HCT116 (cell line): ENCODE measurements at regions not wholly inside any gene's neighbourhood (a gene's known extent, or its start where the extent isn't known, plus 50 kb on each side); places are given as distances from the start of the nearest gene placed in this dataset.

ENCODE experiments used
- ATAC-seq: fragments of 200-7000 bp; cut with Tn5 transposase; 2 replicates; pipeline ENCODE4 v1.9.1; 2020; ENCODE audit warnings: mild to moderate bottlenecking, moderate library complexity
- BruUV-seq: library from RNA; stranded (reverse); fragments of 400-500 nt; replicated peaks from 2 replicates; lab custom pipeline; 2021; lab: Mats Ljungman, UMichigan
- CTCF ChIA-PET: fragments of 300-600 bp; sonication (Branson Sonifier 250); formaldehyde crosslinking; loops from one replicate; lab custom pipeline; 2021; ENCODE audit warnings: antibody characterized with exemption; lab: Charles Lee
- POLR2A ChIA-PET: fragments of 300-600, 350-600 bp; sonication (Branson Sonifier 250); formaldehyde crosslinking; loops from one replicate; lab custom pipeline; 2021; ENCODE audit warnings: antibody characterized with exemption; lab: Charles Lee
- RAD21 ChIA-PET, 2 experiments: fragments of 300-600 bp; sonication (Branson Sonifier 250); formaldehyde crosslinking; loops; one replicate each; lab custom pipeline; 2023; ENCODE audit warnings: low total read pairs in 2 of 2; ENCODE audit not compliant: uncharacterized antibody in 2 of 2, unreplicated experiment in 2 of 2, low non-redundant PET in 1 of 2; lab: Charles Lee
- DNase-seq: peaks from one replicate; pipeline ENCODE4 v3.0.0-alpha.2; 2010; ENCODE audit warnings: low read depth, low spot score
- H2AFZ ChIP-seq: fragments of 200-600 bp; shearing (Covaris generic), sonication (generic); 2 replicates; pipeline ENCODE4 v1.6.1; 2017; ENCODE audit warnings: low read depth, mixed run types, mixed read lengths, antibody characterized with exemption, low read length; ENCODE audit not compliant: poor library complexity, severe bottlenecking
- H3K27ac ChIP-seq: 2 replicates; pipeline ENCODE4 v1.5.1; 2012; ENCODE audit warnings: low read depth, low read length
- H3K27me3 ChIP-seq: fragments of 200-600 bp; sonication (generic); 2 replicates; pipeline ENCODE4 v1.6.1; 2016; ENCODE audit warnings: mixed run types, low read length, mixed read lengths; ENCODE audit not compliant: insufficient read depth
- H3K36me3 ChIP-seq, 2 experiments: fragments of 200-500 bp in 1 of 2; fragments of 200-600 bp in 1 of 2; sonication (Bioruptor generic) in 1 of 2; sonication (generic) in 1 of 2; 2 replicates each; pipeline versions ENCODE4 v1.5.1 to v1.6.1; 2014 to 2016; ENCODE audit warnings: low read length in 2 of 2, inconsistent platforms in 1 of 2, mixed read lengths in 1 of 2, mixed run types in 1 of 2; ENCODE audit not compliant: insufficient read depth in 2 of 2, control insufficient read depth in 1 of 2
- H3K4me1 ChIP-seq, 2 experiments: fragments of 200-600 bp in 1 of 2; sonication (generic) in 1 of 2; 2 replicates each; pipeline versions ENCODE4 v1.5.1 to v1.6.1; 2012 to 2017; ENCODE audit warnings: low read length in 2 of 2, inconsistent platforms in 1 of 2, mild to moderate bottlenecking in 1 of 2, mixed read lengths in 1 of 2, mixed run types in 1 of 2, moderate library complexity in 1 of 2; ENCODE audit not compliant: insufficient read depth in 2 of 2, control insufficient read depth in 1 of 2
- H3K4me2 ChIP-seq: fragments of 200-600 bp; sonication (generic); 2 replicates; pipeline ENCODE4 v1.6.1; 2017; ENCODE audit warnings: mixed run types, low read length, mixed read lengths
- H3K4me3 ChIP-seq, 2 experiments: fragments of 200-600 bp in 1 of 2; sonication (generic) in 1 of 2; replicated peaks in 1 of 2; 2 replicates each; pipeline ENCODE4 v1.5.1; 2011 to 2016; ENCODE audit warnings: low read length in 2 of 2, control low read depth in 1 of 2, low read depth in 1 of 2, mild to moderate bottlenecking in 1 of 2, mixed read lengths in 1 of 2, mixed run types in 1 of 2
- H3K79me2 ChIP-seq: fragments of 200-600 bp; sonication (generic); 2 replicates; pipeline ENCODE4 v1.6.1; 2017; ENCODE audit warnings: mild to moderate bottlenecking, mixed run types, low read length, moderate library complexity, mixed read lengths; ENCODE audit not compliant: insufficient read depth
- H3K9ac ChIP-seq: fragments of 200-600 bp; sonication (generic); 2 replicates; pipeline ENCODE4 v1.6.1; 2016; ENCODE audit warnings: low read length, mixed read lengths
- H3K9me2 ChIP-seq: fragments of 200-600 bp; sonication (generic), shearing (Covaris generic); 2 replicates; pipeline ENCODE4 v1.6.1; 2017; ENCODE audit warnings: mixed run types, mild to moderate bottlenecking, moderate library complexity; ENCODE audit not compliant: insufficient read depth
- H3K9me3 ChIP-seq, 2 experiments: fragments of 200-500 bp in 1 of 2; fragments of 200-600 bp in 1 of 2; sonication (Bioruptor generic) in 1 of 2; sonication (generic) in 1 of 2; 2 replicates each; pipeline ENCODE4 v1.6.1; 2014 to 2017; ENCODE audit warnings: low read length in 2 of 2, mixed read lengths in 2 of 2, inconsistent platforms in 1 of 2, low read depth in 1 of 2, mild to moderate bottlenecking in 1 of 2, mixed run types in 1 of 2, moderate library complexity in 1 of 2; ENCODE audit not compliant: control insufficient read depth in 1 of 2, insufficient read depth in 1 of 2
- H4K20me1 ChIP-seq: fragments of 200-600 bp; sonication (generic), shearing (Covaris generic); 2 replicates; pipeline ENCODE4 v1.6.1; 2017; ENCODE audit warnings: mixed run types, mild to moderate bottlenecking, moderate library complexity; ENCODE audit not compliant: insufficient read depth
- CBX3 ChIP-seq: IDR thresholded peaks from 2 replicates; pipeline ENCODE4 v1.6.1; 2012; ENCODE audit warnings: low read depth
- CEBPB ChIP-seq: IDR thresholded peaks from 2 replicates; pipeline ENCODE4 v1.6.1; 2012; ENCODE audit warnings: low read depth
- EGR1 ChIP-seq: IDR thresholded peaks from 2 replicates; pipeline ENCODE4 v1.6.1; 2012; ENCODE audit warnings: low read depth
- EZH2phosphoT487 ChIP-seq: fragments of 200-600 bp; IDR thresholded peaks from 2 replicates; pipeline ENCODE4 v1.6.1; 2018; ENCODE audit warnings: antibody characterized with exemption, borderline replicate concordance
- JUND ChIP-seq: IDR thresholded peaks from 2 replicates; pipeline ENCODE4 v1.6.1; 2012
- RAD21 ChIP-seq: IDR thresholded peaks from 2 replicates; pipeline ENCODE4 v1.6.1; 2012; ENCODE audit warnings: low read depth, mild to moderate bottlenecking
- SIN3A ChIP-seq: IDR thresholded peaks from 2 replicates; pipeline ENCODE4 v1.6.1; 2012; ENCODE audit warnings: low read depth
- ZNF274 ChIP-seq: fragments of 200-500 bp; sonication (Bioruptor generic); IDR thresholded peaks from 2 replicates; pipeline ENCODE4 v1.6.1; 2014; ENCODE audit warnings: mild to moderate bottlenecking, low read depth, low read length, inconsistent platforms
- intact Hi-C: fragments of 100-400 bp; cut with micrococcal nuclease; formaldehyde crosslinking; loops from 2 replicates; pipeline ENCODE4 v1.10.0; 2022
- TF ChIP-seq, protein P1 (sequence below): IDR thresholded peaks from 2 replicates; pipeline ENCODE4 v1.6.1; 2012; ENCODE audit warnings: low read depth
- TF ChIP-seq, protein P2 (sequence below): IDR thresholded peaks from 2 replicates; pipeline ENCODE4 v1.6.1; 2012
- TF ChIP-seq, protein P3 (sequence below): IDR thresholded peaks from 2 replicates; pipeline ENCODE4 v1.6.1; 2012
- TF ChIP-seq, protein P4 (sequence below): IDR thresholded peaks from 2 replicates; pipeline ENCODE4 v1.6.1; 2011; ENCODE audit warnings: mild to moderate bottlenecking, low read length, moderate library complexity; ENCODE audit not compliant: insufficient replicate concordance; ENCODE audit errors: extremely low read depth

DNA sequence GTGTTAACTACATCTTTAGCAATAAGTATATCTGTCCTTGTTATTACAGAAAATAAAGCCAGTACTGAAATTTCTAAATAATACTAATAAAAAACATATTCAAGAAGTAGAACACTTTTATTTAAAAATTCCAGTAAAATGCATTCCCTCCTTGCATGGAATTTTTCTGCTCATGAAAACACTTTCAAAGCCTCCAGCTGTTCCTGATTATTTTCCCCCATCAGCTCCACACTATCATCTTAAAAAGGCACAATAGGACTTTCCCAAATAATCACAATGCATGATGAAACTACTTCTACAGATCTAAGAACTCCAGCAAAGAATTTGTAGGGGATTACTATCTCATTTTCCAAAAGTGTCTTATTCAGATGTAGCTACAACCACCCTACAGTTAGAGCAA lies 162.6 kb upstream of the USP25 start:
- ChIA-PET POLR2A (no interaction called here), RAD21 (no interaction called here), CTCF (no interaction called here)
- Histone ChIP-seq H2AFZ (no peak overlapping the region), H3K9ac (no peak overlapping the region), H3K4me3 (no peak overlapping the region), H3K79me2 (no peaks in the 10 kb centered on the region), H3K9me2 (no peaks in the 10 kb centered on the region), H4K20me1 (no peaks in the 10 kb centered on the region), H3K27me3 (no peaks in the 10 kb centered on the region), H3K4me1 (no peaks in the 10 kb centered on the region), H3K9me3 (no peaks in the 10 kb centered on the region), H3K27ac (no peak overlapping the region), H3K36me3 (no peaks in the 10 kb centered on the region), H3K4me2 (no peak overlapping the region)
- intact Hi-C loops = no loop called here
- no peak for ATAC-seq
- no TSS peak for BruUV-seq
- TF ChIP-seq SIN3A (no peak), CBX3 (no peak), EGR1 (no peak), ZNF274 (no peak), JUND (no peak), EZH2phosphoT487 (no peak), CEBPB (no peak), RAD21 (no peak)
- TF ChIP-seq, protein P1, sequence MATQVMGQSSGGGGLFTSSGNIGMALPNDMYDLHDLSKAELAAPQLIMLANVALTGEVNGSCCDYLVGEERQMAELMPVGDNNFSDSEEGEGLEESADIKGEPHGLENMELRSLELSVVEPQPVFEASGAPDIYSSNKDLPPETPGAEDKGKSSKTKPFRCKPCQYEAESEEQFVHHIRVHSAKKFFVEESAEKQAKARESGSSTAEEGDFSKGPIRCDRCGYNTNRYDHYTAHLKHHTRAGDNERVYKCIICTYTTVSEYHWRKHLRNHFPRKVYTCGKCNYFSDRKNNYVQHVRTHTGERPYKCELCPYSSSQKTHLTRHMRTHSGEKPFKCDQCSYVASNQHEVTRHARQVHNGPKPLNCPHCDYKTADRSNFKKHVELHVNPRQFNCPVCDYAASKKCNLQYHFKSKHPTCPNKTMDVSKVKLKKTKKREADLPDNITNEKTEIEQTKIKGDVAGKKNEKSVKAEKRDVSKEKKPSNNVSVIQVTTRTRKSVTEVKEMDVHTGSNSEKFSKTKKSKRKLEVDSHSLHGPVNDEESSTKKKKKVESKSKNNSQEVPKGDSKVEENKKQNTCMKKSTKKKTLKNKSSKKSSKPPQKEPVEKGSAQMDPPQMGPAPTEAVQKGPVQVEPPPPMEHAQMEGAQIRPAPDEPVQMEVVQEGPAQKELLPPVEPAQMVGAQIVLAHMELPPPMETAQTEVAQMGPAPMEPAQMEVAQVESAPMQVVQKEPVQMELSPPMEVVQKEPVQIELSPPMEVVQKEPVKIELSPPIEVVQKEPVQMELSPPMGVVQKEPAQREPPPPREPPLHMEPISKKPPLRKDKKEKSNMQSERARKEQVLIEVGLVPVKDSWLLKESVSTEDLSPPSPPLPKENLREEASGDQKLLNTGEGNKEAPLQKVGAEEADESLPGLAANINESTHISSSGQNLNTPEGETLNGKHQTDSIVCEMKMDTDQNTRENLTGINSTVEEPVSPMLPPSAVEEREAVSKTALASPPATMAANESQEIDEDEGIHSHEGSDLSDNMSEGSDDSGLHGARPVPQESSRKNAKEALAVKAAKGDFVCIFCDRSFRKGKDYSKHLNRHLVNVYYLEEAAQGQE = no peak
- TF ChIP-seq, protein P2, sequence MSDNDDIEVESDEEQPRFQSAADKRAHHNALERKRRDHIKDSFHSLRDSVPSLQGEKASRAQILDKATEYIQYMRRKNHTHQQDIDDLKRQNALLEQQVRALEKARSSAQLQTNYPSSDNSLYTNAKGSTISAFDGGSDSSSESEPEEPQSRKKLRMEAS = no peak
- TF ChIP-seq, protein P3, sequence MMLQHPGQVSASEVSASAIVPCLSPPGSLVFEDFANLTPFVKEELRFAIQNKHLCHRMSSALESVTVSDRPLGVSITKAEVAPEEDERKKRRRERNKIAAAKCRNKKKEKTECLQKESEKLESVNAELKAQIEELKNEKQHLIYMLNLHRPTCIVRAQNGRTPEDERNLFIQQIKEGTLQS = no peak
- TF ChIP-seq, protein P4, sequence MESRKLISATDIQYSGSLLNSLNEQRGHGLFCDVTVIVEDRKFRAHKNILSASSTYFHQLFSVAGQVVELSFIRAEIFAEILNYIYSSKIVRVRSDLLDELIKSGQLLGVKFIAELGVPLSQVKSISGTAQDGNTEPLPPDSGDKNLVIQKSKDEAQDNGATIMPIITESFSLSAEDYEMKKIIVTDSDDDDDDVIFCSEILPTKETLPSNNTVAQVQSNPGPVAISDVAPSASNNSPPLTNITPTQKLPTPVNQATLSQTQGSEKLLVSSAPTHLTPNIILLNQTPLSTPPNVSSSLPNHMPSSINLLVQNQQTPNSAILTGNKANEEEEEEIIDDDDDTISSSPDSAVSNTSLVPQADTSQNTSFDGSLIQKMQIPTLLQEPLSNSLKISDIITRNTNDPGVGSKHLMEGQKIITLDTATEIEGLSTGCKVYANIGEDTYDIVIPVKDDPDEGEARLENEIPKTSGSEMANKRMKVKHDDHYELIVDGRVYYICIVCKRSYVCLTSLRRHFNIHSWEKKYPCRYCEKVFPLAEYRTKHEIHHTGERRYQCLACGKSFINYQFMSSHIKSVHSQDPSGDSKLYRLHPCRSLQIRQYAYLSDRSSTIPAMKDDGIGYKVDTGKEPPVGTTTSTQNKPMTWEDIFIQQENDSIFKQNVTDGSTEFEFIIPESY = no peak
- DNase-seq = no peak
